Ovary (tissue), 3 donors: ENCODE measurements at regions not wholly inside any gene's neighbourhood (a gene's known extent, or its start where the extent isn't known, plus 50 kb on each side); places are given as distances from the start of the nearest gene placed in this dataset.

ENCODE experiments used
- CTCF ChIP-seq, 3 donors: fragments of 450-650 bp in 2 of 3; fragments of 200-600 bp in 1 of 3; IDR thresholded peaks; one replicate each; pipeline versions ENCODE4 v1.5.1 to v1.8.0; 2016 to 2022; ENCODE audit warnings: antibody characterized with exemption in 3 of 3, mild to moderate bottlenecking in 1 of 3
- EP300 ChIP-seq: sonication (generic); formaldehyde crosslinking; IDR thresholded peaks from one replicate; pipeline ENCODE4 v1.6.1; 2017; ENCODE audit warnings: antibody characterized with exemption
- donor health status: DM: no; HTN: no; CAD: no.

GRCh38 chr6:163647624-163648023 is 233.1 kb downstream of the QKI start:
- TF ChIP-seq CTCF (IDR thresholded peaks at IDR 0.05) (no peak), EP300 (no peak)
